ENCODE measurements at regions not wholly inside any gene's neighbourhood (a gene's known extent, or its start where the extent isn't known, plus 50 kb on each side); places are given as distances from the start of the nearest gene placed in this dataset.

DNA sequence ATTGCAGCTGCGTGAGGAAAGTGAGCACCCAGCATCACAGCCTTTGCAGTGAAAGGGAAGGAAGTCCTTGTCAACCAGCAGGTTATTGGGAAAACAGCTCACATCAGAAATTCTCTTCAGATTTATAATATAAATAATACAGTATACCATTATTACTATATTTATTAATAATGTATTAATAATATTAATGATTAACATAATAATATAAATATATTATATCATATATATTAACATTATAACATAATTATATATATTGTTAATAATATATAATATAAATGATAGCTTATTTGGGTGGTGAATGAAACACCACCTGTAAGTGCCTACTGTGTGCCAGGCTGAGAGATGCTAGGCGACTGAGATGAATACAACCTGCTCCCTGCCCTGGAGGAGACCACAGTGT is 423.0 kb downstream of the TCERG1L start:
- no peaks in the 10 kb centered on the region for H3K79me1 ChIP-seq (ENCODE audit: insufficient read depth, low read depth, low read length, poor library complexity, severe bottlenecking)
- no peak overlapping the region for H3K4ac ChIP-seq (ENCODE audit: low read depth, low read length)
- no peaks in the 10 kb centered on the region for H4K20me1 ChIP-seq (ENCODE audit: control insufficient read depth, insufficient read depth, insufficient read length)
- H3K18ac ChIP-seq (ENCODE audit: insufficient read length, low read depth, low read length), result no peak overlapping the region
- H3K23me2 ChIP-seq (ENCODE audit: insufficient read length, low read depth, low read length, poor library complexity, severe bottlenecking), result no peaks in the 10 kb centered on the region
- no peaks in the 10 kb centered on the region for H3K9me3 ChIP-seq (ENCODE audit: control insufficient read depth, low read depth, low read length)
- H3K23ac ChIP-seq (ENCODE audit: insufficient read length, low read depth, low read length), result no peak overlapping the region
- H4K5ac ChIP-seq (ENCODE audit: insufficient read length, low read depth, low read length), result no peak overlapping the region
- no peak overlapping the region for H2BK15ac ChIP-seq (ENCODE audit: low read depth, low read length)
- H3K14ac ChIP-seq (ENCODE audit: insufficient read depth, low read length), result no peak overlapping the region
- H2BK12ac ChIP-seq (ENCODE audit: insufficient read length, low read depth, low read length), result no peak overlapping the region
- Mint-ChIP-seq H3K4me3 (no peak overlapping the region), H3K4me1 (peaks cover 0 to 1% of the 10 kb centered on the region in 2 experiments; a peak in 3 of 4 replicates), H3K27ac (no peak overlapping the region; a peak in 1 of 7 replicates), H3K9me3 (no peaks in the 10 kb centered on the region; a peak in 1 of 5 replicates), H3K27me3 (ENCODE audit: low read depth) (peaks cover 1% of the 10 kb centered on the region; the same call in 1 of the 2 replicates), H3K36me3 (ENCODE audit: insufficient read depth in 1 of 3, low read depth in 3 of 3) (no peaks in the 10 kb centered on the region)
- no peak overlapping the region for H2BK20ac ChIP-seq (ENCODE audit: low read depth, low read length, poor library complexity, severe bottlenecking)
- no peak overlapping the region for H2AK5ac ChIP-seq (ENCODE audit: insufficient read length, low read length)
- no peak overlapping the region for H3T11ph ChIP-seq (ENCODE audit: low read length)
- WGBS (ENCODE audit: extremely low coverage, insufficient read length, low lambda C conversion rate), result no CpG with 5 or more reads among the region's 2 CpGs
- H3K27me3 ChIP-seq (ENCODE audit: insufficient read depth, low read length), result no peaks in the 10 kb centered on the region
- no peaks in the 10 kb centered on the region for H3K79me2 ChIP-seq (ENCODE audit: insufficient read depth, low read length)
- no peak overlapping the region for H4K8ac ChIP-seq (replicated peaks; ENCODE audit: insufficient read length, low read depth, low read length)
- H3K4me2 ChIP-seq (ENCODE audit: insufficient read depth, insufficient read length, low read length), result no peak overlapping the region
- DNase-seq, result no peak
- no peak overlapping the region for H2AFZ ChIP-seq (ENCODE audit: low read length)
- no peak overlapping the region for H2BK120ac ChIP-seq (ENCODE audit: low read depth, low read length, poor library complexity, severe bottlenecking)
- TF ChIP-seq, protein P1, sequence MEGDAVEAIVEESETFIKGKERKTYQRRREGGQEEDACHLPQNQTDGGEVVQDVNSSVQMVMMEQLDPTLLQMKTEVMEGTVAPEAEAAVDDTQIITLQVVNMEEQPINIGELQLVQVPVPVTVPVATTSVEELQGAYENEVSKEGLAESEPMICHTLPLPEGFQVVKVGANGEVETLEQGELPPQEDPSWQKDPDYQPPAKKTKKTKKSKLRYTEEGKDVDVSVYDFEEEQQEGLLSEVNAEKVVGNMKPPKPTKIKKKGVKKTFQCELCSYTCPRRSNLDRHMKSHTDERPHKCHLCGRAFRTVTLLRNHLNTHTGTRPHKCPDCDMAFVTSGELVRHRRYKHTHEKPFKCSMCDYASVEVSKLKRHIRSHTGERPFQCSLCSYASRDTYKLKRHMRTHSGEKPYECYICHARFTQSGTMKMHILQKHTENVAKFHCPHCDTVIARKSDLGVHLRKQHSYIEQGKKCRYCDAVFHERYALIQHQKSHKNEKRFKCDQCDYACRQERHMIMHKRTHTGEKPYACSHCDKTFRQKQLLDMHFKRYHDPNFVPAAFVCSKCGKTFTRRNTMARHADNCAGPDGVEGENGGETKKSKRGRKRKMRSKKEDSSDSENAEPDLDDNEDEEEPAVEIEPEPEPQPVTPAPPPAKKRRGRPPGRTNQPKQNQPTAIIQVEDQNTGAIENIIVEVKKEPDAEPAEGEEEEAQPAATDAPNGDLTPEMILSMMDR (conservative IDR thresholded peaks at IDR 0.05), result no peak
- H3K4me1 ChIP-seq (ENCODE audit: insufficient read depth, low read length), result no peaks in the 10 kb centered on the region
- H2BK5ac ChIP-seq (ENCODE audit: insufficient read length, low read length), result no peak overlapping the region
- no peak overlapping the region for H3K27ac ChIP-seq (ENCODE audit: insufficient read length, low read depth, low read length)
- no peak overlapping the region for H3K56ac ChIP-seq (ENCODE audit: insufficient read length, low read depth, low read length)
- H4K91ac ChIP-seq (ENCODE audit: insufficient read length, low read depth, low read length), result no peak overlapping the region
- no peak overlapping the region for H3K9ac ChIP-seq (ENCODE audit: extremely low read depth, insufficient read length, low read length)

All from H9 (cell line).